ENCODE measurements at regions not wholly inside any gene's neighbourhood (a gene's known extent, or its start where the extent isn't known, plus 50 kb on each side); places are given as distances from the start of the nearest gene placed in this dataset.
"Not testable (repeated sequence)": the region's sequence is repeated elsewhere in the genome, so short reads cannot be mapped to it uniquely, and the experiment has no call there.

DNA sequence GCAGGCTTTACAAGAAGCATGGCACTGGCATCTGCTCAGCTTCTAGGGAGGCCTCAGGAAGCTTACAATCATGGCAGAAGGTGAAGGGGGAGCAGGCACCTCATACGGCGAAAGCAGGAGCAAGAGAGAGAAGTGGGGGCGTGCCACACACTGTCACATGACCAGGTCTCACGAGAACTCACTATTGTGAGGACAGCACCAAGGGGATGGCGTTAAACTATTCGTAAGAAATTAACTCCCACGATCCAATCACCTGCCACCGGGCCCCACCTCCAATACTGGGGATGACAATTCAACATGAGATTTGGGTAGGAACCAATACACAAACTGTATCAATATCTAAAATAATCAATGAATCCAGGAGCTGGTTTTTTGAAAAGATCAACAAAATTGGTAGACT lies 156.0 kb upstream of the DPP10 start:
- Histone ChIP-seq H3K4me2 (ENCODE audit: extremely low read depth, insufficient read depth, low read length) (no peak overlapping the region), H2AFZ (ENCODE audit: low read length) (no peak overlapping the region), H3K4me3 (replicated peaks in 1 of 4; ENCODE audit: control extremely low read depth in 1 of 4, insufficient read depth in 1 of 4, low read depth in 3 of 4, low read length in 4 of 4) (no peak overlapping the region), H3K36me3 (ENCODE audit: control insufficient read depth, insufficient read depth, low read length) (no peaks in the 10 kb centered on the region), H3K9ac (ENCODE audit: insufficient read depth, low read length) (no peak overlapping the region), H3K4me1 (ENCODE audit: control insufficient read depth, extremely low read depth, insufficient read depth, low read length) (no peaks in the 10 kb centered on the region), H3K27ac (ENCODE audit: insufficient read depth, low read length) (no peak overlapping the region), H3K27me3 (ENCODE audit: control insufficient read depth, insufficient read depth, low read length) (no peaks in the 10 kb centered on the region), H3K79me2 (ENCODE audit: control insufficient read depth, insufficient read depth, low read length) (no peaks in the 10 kb centered on the region), H4K20me1 (ENCODE audit: control insufficient read depth, extremely low read depth, insufficient read depth, low read length) (no peaks in the 10 kb centered on the region), H3K9me3 (ENCODE audit: control insufficient read depth, insufficient read depth, low read depth, low read length) (no peaks in the 10 kb centered on the region)
- no peak for TF ChIP-seq EZH2 (IDR thresholded peaks at IDR 0.05; ENCODE audit: low read length, missing control alignments)
- TF ChIP-seq, protein P1, sequence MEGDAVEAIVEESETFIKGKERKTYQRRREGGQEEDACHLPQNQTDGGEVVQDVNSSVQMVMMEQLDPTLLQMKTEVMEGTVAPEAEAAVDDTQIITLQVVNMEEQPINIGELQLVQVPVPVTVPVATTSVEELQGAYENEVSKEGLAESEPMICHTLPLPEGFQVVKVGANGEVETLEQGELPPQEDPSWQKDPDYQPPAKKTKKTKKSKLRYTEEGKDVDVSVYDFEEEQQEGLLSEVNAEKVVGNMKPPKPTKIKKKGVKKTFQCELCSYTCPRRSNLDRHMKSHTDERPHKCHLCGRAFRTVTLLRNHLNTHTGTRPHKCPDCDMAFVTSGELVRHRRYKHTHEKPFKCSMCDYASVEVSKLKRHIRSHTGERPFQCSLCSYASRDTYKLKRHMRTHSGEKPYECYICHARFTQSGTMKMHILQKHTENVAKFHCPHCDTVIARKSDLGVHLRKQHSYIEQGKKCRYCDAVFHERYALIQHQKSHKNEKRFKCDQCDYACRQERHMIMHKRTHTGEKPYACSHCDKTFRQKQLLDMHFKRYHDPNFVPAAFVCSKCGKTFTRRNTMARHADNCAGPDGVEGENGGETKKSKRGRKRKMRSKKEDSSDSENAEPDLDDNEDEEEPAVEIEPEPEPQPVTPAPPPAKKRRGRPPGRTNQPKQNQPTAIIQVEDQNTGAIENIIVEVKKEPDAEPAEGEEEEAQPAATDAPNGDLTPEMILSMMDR (conservative IDR thresholded peaks at IDR 0.05 in 1 of 2, IDR thresholded peaks at IDR 0.05 in 1 of 2; ENCODE audit: low read depth in 1 of 2, low read length in 2 of 2): no peak
- DNase-seq (ENCODE audit: low read depth in 2 of 2): no peak

DNA sequence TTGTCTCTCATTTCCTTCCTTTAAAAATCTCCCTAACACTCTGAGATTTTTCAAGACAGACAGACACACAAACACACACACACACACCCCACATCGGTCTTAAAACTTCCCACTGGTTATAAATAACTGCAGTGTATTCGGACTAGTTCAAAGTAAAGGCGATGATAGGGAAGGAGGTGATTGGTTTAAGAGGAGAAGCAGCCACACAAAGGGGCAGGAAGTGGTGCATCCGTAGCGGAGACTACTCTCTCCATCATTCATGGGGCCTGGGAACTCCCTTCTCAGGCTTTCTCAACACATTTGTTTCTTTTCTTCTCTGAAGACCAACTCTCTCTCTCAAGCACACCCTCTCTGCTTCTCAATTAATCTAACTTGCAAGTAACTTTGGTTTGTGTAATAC lies 149.1 kb upstream of the DPP10 start:
- H3K36me3 ChIP-seq (ENCODE audit: control insufficient read depth, insufficient read depth, low read length): no peaks in the 10 kb centered on the region

DNA sequence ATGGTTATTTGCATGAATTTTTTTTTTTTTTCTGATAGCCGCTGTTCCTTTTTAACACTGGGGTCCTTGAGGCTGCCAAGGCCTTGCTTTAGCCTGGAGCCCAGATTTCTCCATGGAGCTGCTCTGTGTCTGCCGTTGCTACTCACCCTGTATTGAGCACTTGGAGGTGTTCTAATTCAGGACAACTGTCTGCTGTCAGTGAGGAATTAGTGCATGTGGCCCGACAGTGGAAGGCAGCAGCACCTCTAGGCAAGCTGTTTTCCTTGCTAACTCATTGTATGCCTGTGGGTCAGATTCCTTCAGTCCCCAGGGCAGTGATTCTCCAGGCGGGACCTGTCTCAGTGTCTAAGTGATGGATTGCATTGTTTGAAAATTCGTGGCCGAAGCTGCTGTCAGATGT lies 147.7 kb upstream of the DPP10 start:
- DNase-seq (ENCODE audit: low read depth in 2 of 2): no peak
- Histone ChIP-seq H3K27me3 (ENCODE audit: control insufficient read depth, insufficient read depth, low read length) (no peaks in the 10 kb centered on the region), H3K9ac (ENCODE audit: insufficient read depth, low read length) (no peak overlapping the region), H4K20me1 (ENCODE audit: control insufficient read depth, extremely low read depth, insufficient read depth, low read length) (no peaks in the 10 kb centered on the region), H2AFZ (ENCODE audit: low read length) (no peak overlapping the region), H3K79me2 (ENCODE audit: control insufficient read depth, insufficient read depth, low read length) (no peaks in the 10 kb centered on the region), H3K36me3 (ENCODE audit: control insufficient read depth, insufficient read depth, low read length) (no peaks in the 10 kb centered on the region), H3K4me2 (ENCODE audit: extremely low read depth, insufficient read depth, low read length) (no peak overlapping the region), H3K9me3 (ENCODE audit: control insufficient read depth, insufficient read depth, low read depth, low read length) (no peaks in the 10 kb centered on the region), H3K4me1 (ENCODE audit: control insufficient read depth, extremely low read depth, insufficient read depth, low read length) (no peaks in the 10 kb centered on the region), H3K27ac (ENCODE audit: insufficient read depth, low read length) (no peak overlapping the region), H3K4me3 (replicated peaks in 1 of 4; ENCODE audit: control extremely low read depth in 1 of 4, insufficient read depth in 1 of 4, low read depth in 3 of 4, low read length in 4 of 4) (no peak overlapping the region)
- no peak for TF ChIP-seq EZH2 (IDR thresholded peaks at IDR 0.05; ENCODE audit: low read length, missing control alignments)
- TF ChIP-seq, protein P1 (conservative IDR thresholded peaks at IDR 0.05 in 1 of 2, IDR thresholded peaks at IDR 0.05 in 1 of 2; ENCODE audit: low read depth in 1 of 2, low read length in 2 of 2): no peak

More for the DNA sequence above, 149.1 kb upstream of the DPP10 start:
- no peaks in the 10 kb centered on the region for H3K9me3 ChIP-seq (ENCODE audit: control insufficient read depth, insufficient read depth, low read depth, low read length)
- no peak overlapping the region for H3K9ac ChIP-seq (ENCODE audit: insufficient read depth, low read length)
- no peak overlapping the region for H3K4me3 ChIP-seq (replicated peaks in 1 of 4; ENCODE audit: control extremely low read depth in 1 of 4, insufficient read depth in 1 of 4, low read depth in 3 of 4, low read length in 4 of 4)
- no peaks in the 10 kb centered on the region for H3K27me3 ChIP-seq (ENCODE audit: control insufficient read depth, insufficient read depth, low read length)
- H2AFZ ChIP-seq (ENCODE audit: low read length): no peak overlapping the region
- no peaks in the 10 kb centered on the region for H4K20me1 ChIP-seq (ENCODE audit: control insufficient read depth, extremely low read depth, insufficient read depth, low read length)
- H3K79me2 ChIP-seq (ENCODE audit: control insufficient read depth, insufficient read depth, low read length): no peaks in the 10 kb centered on the region
- no peak overlapping the region for H3K4me2 ChIP-seq (ENCODE audit: extremely low read depth, insufficient read depth, low read length)
- no peak for DNase-seq (ENCODE audit: low read depth in 2 of 2)
- no peaks in the 10 kb centered on the region for H3K4me1 ChIP-seq (ENCODE audit: control insufficient read depth, extremely low read depth, insufficient read depth, low read length)
- no peak overlapping the region for H3K27ac ChIP-seq (ENCODE audit: insufficient read depth, low read length)
- TF ChIP-seq EZH2 (IDR thresholded peaks at IDR 0.05; ENCODE audit: low read length, missing control alignments): no peak

DNA sequence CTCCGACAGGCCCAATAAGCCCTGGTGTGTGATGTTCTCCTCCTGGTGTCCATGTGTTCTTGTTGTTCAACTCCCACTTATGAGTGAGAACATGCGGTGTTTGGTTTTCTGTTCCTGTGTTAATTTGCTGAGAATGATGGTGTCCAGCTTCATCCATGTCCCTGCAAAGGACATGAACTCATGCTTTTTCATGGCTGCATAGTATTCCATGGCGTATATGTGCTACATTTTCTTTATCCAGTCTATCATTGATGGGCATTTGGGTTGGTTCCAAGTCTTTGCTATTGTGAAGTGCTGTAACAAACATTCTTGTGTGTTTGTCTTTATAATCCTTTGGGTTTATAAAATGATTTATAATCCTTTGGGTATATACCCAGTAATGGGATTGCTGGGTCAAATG lies 142.1 kb upstream of the DPP10 start:
- H3K79me2 ChIP-seq (ENCODE audit: control insufficient read depth, insufficient read depth, low read length); H3K27me3 ChIP-seq (ENCODE audit: control insufficient read depth, insufficient read depth, low read length); H4K20me1 ChIP-seq (ENCODE audit: control insufficient read depth, extremely low read depth, insufficient read depth, low read length); H3K4me3 ChIP-seq (replicated peaks in 1 of 4; ENCODE audit: control extremely low read depth in 1 of 4, insufficient read depth in 1 of 4, low read depth in 3 of 4, low read length in 4 of 4); DNase-seq (ENCODE audit: low read depth in 2 of 2); H3K9me3 ChIP-seq (ENCODE audit: control insufficient read depth, insufficient read depth, low read depth, low read length); H3K27ac ChIP-seq (ENCODE audit: insufficient read depth, low read length); H3K9ac ChIP-seq (ENCODE audit: insufficient read depth, low read length); H2AFZ ChIP-seq (ENCODE audit: low read length); H3K4me1 ChIP-seq (ENCODE audit: control insufficient read depth, extremely low read depth, insufficient read depth, low read length); H3K4me2 ChIP-seq (ENCODE audit: extremely low read depth, insufficient read depth, low read length); H3K36me3 ChIP-seq (ENCODE audit: control insufficient read depth, insufficient read depth, low read length): not testable (repeated sequence)

All from fibroblast of lung (primary cell).